ENCODE measurements at regions not wholly inside any gene's neighbourhood (a gene's known extent, or its start where the extent isn't known, plus 50 kb on each side); places are given as distances from the start of the nearest gene placed in this dataset.

DNA sequence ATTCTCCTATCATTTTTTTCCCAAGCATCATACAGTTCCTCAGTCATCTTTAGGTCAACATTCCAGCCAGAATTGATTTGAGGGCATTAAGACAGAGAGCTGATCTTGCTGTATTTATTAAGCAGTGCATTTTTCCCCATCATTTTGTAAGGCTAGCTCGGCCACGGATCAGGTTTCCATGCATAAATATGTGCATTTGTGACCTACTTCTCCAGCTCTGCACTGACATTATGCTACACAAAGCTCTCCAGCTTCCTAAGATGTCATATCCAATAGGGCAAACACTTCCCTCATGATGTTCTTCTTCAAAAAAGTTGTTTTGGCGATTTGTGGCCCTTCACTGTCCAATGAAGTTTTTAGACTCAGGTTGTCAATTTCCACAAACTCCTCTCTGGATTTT is 202.6 kb downstream of the C7orf25 start:
- DNase-seq (ENCODE audit: extremely low spot score, unreplicated experiment), result no peak
- H3K27ac Mint-ChIP-seq, result no peak overlapping the region
- H3K36me3 Mint-ChIP-seq, result no peaks in the 10 kb centered on the region
- H3K9me3 Mint-ChIP-seq, result peaks cover 7% of the 10 kb centered on the region
- H3K4me3 Mint-ChIP-seq, result no peak overlapping the region
- TF ChIP-seq, protein P1, sequence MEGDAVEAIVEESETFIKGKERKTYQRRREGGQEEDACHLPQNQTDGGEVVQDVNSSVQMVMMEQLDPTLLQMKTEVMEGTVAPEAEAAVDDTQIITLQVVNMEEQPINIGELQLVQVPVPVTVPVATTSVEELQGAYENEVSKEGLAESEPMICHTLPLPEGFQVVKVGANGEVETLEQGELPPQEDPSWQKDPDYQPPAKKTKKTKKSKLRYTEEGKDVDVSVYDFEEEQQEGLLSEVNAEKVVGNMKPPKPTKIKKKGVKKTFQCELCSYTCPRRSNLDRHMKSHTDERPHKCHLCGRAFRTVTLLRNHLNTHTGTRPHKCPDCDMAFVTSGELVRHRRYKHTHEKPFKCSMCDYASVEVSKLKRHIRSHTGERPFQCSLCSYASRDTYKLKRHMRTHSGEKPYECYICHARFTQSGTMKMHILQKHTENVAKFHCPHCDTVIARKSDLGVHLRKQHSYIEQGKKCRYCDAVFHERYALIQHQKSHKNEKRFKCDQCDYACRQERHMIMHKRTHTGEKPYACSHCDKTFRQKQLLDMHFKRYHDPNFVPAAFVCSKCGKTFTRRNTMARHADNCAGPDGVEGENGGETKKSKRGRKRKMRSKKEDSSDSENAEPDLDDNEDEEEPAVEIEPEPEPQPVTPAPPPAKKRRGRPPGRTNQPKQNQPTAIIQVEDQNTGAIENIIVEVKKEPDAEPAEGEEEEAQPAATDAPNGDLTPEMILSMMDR (conservative IDR thresholded peaks at IDR 0.05), result no peak
- no peaks in the 10 kb centered on the region for H3K27me3 Mint-ChIP-seq
- H3K4me1 Mint-ChIP-seq (ENCODE audit: unreplicated experiment), result peaks cover 6% of the 10 kb centered on the region

DNA sequence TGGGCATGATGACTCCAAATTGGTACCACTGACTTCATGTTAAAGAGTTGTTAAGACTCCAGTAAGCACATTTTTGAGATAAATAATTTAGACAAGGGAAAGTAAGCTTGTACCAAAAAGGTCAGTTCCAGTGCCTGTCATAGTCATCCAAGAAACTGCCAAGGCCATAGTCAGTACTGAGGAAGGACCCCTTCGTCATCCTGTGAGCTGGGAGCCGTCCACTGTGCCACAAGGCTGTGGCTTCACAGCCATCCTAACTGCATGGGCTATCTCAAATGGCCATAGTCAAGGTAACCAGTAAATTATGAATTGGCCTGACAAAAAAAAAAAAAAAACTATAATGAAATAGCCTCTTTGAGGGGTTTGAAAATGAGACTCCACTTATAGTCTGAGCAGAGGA is 207.2 kb downstream of the C7orf25 start:
- H3K27ac Mint-ChIP-seq, result no peak overlapping the region
- H3K36me3 Mint-ChIP-seq, result no peaks in the 10 kb centered on the region
- DNase-seq (ENCODE audit: extremely low spot score, unreplicated experiment), result no peak
- peaks cover 4% of the 10 kb centered on the region for H3K9me3 Mint-ChIP-seq
- H3K27me3 Mint-ChIP-seq, result no peaks in the 10 kb centered on the region
- TF ChIP-seq, protein P1 (conservative IDR thresholded peaks at IDR 0.05), result no peak
- peaks cover 8% of the 10 kb centered on the region for H3K4me1 Mint-ChIP-seq (ENCODE audit: unreplicated experiment)
- no peak overlapping the region for H3K4me3 Mint-ChIP-seq

DNA sequence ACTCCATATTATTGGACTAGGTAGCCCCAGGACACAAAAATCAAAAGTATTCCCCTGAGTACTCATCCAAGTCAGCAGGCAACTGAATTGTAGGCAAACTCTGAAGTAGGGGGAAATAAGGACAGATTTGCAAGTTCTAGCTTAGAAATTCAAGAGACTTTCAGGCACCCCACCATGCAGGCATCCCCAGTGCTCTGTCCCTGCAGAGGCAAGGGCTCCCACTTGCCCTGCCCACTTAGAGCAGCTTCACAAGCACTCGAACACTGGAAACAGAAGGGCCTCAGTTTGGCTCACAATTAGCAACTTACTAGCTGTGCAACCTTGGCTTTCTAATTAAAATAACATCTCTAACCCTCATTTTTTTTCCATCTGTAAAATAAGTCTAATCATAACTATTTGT is 209.2 kb downstream of the C7orf25 start:
- peaks cover 13% of the 10 kb centered on the region for H3K4me1 Mint-ChIP-seq (ENCODE audit: unreplicated experiment)
- no peak overlapping the region for H3K4me3 Mint-ChIP-seq
- H3K36me3 Mint-ChIP-seq, result no peaks in the 10 kb centered on the region
- TF ChIP-seq, protein P1 (conservative IDR thresholded peaks at IDR 0.05), result no peak
- H3K27ac Mint-ChIP-seq, result no peak overlapping the region
- no peak for DNase-seq (ENCODE audit: extremely low spot score, unreplicated experiment)
- no peaks in the 10 kb centered on the region for H3K27me3 Mint-ChIP-seq
- H3K9me3 Mint-ChIP-seq, result peaks cover 4% of the 10 kb centered on the region

DNA sequence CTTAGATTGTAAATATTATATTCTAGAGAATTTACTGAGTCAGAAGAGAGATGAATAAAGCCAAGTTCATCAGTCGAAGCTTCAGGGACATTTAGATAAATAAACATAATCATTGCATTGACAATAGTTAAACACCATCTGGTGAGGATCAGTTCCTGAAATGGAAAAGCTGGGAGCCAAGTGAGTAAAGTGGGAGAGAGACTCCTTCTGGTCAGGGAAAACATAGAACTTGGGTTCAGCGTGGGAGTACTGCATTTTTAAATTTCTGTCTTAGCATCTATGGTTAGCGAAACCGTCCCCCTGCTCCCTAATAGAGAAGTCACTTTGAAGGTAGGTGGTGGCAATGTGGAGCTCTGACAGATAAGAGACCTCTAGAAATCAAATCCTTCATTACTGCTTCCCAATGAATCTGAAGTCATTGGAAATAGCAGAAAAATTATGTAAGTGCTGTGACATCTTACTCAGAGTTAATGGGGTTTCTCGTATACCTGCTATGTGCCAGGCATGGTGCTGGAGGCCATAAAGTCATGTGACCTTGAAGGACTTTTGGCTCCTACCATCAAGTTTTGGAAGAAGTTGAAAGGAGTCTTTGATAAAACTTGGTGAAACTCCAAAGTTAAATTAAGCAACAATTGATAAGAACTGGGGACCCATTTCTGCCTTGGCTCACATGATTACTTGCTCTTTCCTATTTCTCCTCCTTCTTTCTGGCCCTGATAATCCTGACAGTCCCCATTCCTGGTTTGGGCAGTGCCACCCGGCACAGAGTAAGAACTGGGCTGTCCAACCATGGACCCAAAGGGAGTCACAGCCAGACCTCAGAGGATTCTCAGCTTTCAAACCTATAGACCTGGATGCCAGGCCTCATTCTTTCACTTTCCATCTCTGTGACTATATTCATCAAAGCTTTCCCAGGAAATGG is 211.2 kb downstream of the C7orf25 start:
- Mint-ChIP-seq H3K9me3 (peaks cover 2% of the 10 kb centered on the region), H3K4me3 (no peak overlapping the region), H3K27ac (no peak overlapping the region), H3K27me3 (no peaks in the 10 kb centered on the region), H3K4me1 (ENCODE audit: unreplicated experiment) (peaks cover 13% of the 10 kb centered on the region), H3K36me3 (no peaks in the 10 kb centered on the region)
- DNase-seq (ENCODE audit: extremely low spot score, unreplicated experiment), result no peak
- TF ChIP-seq, protein P1 (conservative IDR thresholded peaks at IDR 0.05), result no peak

DNA sequence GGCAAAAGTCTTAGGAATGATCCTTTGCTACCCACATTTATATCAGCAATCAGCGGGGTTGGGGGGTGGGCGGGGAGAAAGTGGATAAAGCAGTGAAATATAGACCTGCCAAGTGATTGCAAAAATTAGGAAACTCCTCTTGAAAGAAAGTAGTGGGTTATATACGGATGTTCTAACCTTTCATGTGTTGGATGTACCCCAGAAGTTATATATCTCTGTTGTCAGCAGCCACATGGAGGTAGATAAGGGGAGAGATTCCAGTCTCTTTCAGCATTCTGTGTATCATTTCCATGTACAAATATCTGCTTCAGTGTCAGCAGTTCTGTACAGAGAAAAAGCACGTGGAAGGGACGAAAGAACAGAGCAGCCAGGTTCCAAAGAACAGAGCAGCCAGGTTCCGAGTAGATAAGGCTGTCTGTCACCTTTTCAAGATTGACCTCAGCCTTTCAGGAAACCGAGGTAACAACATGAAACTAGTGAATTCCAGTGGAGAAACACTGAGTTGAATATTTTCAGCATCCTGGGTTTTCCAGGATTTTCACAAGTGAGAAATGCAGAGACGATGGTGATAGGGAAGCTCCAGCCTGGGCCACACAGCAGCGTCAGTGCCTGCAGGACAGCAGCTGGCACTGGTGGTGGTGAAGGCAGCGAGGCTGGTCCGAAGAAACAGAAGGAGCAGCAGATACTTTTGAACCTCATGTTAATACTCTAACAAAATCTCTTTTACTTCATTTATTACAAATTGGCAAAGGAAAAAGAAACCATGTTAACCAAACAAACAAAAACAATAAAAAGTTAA is 212.3 kb downstream of the C7orf25 start:
- no peak for DNase-seq (ENCODE audit: extremely low spot score, unreplicated experiment)
- TF ChIP-seq, protein P1 (conservative IDR thresholded peaks at IDR 0.05), result no peak
- Mint-ChIP-seq H3K36me3 (no peaks in the 10 kb centered on the region), H3K4me3 (no peak overlapping the region), H3K27me3 (no peaks in the 10 kb centered on the region), H3K27ac (no peak overlapping the region), H3K4me1 (ENCODE audit: unreplicated experiment) (peaks cover 13% of the 10 kb centered on the region), H3K9me3 (no peaks in the 10 kb centered on the region)
